SK-N-SH (cell line): ENCODE measurements at regions not wholly inside any gene's neighbourhood (a gene's known extent, or its start where the extent isn't known, plus 50 kb on each side); places are given as distances from the start of the nearest gene placed in this dataset.

Experiments used
- CTCF ChIA-PET: fragments of 300-600, 350-600 bp; formaldehyde crosslinking; extraction: SDS; loops from one replicate; lab custom pipeline; 2021; lab: Yijun Ruan, JAX
- POLR2A ChIA-PET: fragments of 350-600 bp; sonication (Branson Sonifier 250); formaldehyde crosslinking; extraction: SDS; loops from one replicate; lab custom pipeline; 2020; ENCODE audit warnings: antibody characterized with exemption, inconsistent platforms; lab: Yijun Ruan, JAX
- DNase-seq: peaks from one replicate; pipeline ENCODE4 v3.0.0; 2012
- H2AFZ ChIP-seq: fragments of 200-600 bp; sonication (generic); 2 replicates; pipeline ENCODE4 v1.8.1; 2016; ENCODE audit warnings: antibody characterized with exemption, mild to moderate bottlenecking, low read depth
- H3F3A ChIP-seq: fragments of 200-600 bp; sonication (generic); replicated peaks from 2 replicates; pipeline ENCODE3; 2016; ENCODE audit warnings: antibody characterized with exemption, mild to moderate bottlenecking; ENCODE audit not compliant: insufficient read depth
- H3K27ac ChIP-seq, 2 experiments: fragments of 200-500 bp in 1 of 2; fragments of 200-600 bp in 1 of 2; sonication (Bioruptor generic) in 1 of 2; sonication (generic), shearing (Covaris generic) in 1 of 2; 2 replicates each; pipeline versions ENCODE4 v1.5.1 to v1.6.1; 2014 to 2016; ENCODE audit warnings: low read depth in 2 of 2, inconsistent platforms in 1 of 2, low read length in 1 of 2, mild to moderate bottlenecking in 1 of 2, mixed read lengths in 1 of 2
- H3K27me3 ChIP-seq: fragments of 200-600 bp; sonication (generic), shearing (Covaris generic); 2 replicates; pipeline ENCODE4 v1.6.1; 2016; ENCODE audit warnings: mixed run types; ENCODE audit not compliant: insufficient read depth
- H3K36me3 ChIP-seq, 2 experiments: fragments of 200-500 bp in 1 of 2; fragments of 200-600 bp in 1 of 2; sonication (Bioruptor generic) in 1 of 2; sonication (generic) in 1 of 2; replicated peaks in 1 of 2; 2 replicates each; pipeline versions ENCODE3 to v1.5.1; 2014 to 2016; ENCODE audit warnings: low read length in 1 of 2, mild to moderate bottlenecking in 1 of 2; ENCODE audit not compliant: insufficient read depth in 2 of 2, control insufficient read depth in 1 of 2
- H3K4me1 ChIP-seq, 2 experiments: fragments of 200-500 bp in 1 of 2; fragments of 200-600 bp in 1 of 2; sonication (Bioruptor generic) in 1 of 2; sonication (generic), shearing (Covaris generic) in 1 of 2; 2 replicates each; pipeline versions ENCODE4 v1.5.1 to v1.6.1; 2014 to 2016; ENCODE audit warnings: low read depth in 1 of 2, low read length in 1 of 2, mixed run types in 1 of 2; ENCODE audit not compliant: insufficient read depth in 2 of 2, control insufficient read depth in 1 of 2
- H3K4me2 ChIP-seq: fragments of 200-600 bp; sonication (generic), shearing (Covaris generic); 2 replicates; pipeline ENCODE4 v1.6.1; 2017; ENCODE audit warnings: mixed run types
- H3K4me3 ChIP-seq, 2 experiments: fragments of 200-500 bp in 1 of 2; fragments of 200-600 bp in 1 of 2; sonication (Bioruptor generic) in 1 of 2; sonication (generic), shearing (Covaris generic) in 1 of 2; 2 replicates each; pipeline versions ENCODE4 v1.5.1 to v1.8.1; 2014 to 2016; ENCODE audit warnings: low read depth in 2 of 2, inconsistent platforms in 1 of 2, low read length in 1 of 2, mild to moderate bottlenecking in 1 of 2, mixed read lengths in 1 of 2, moderate library complexity in 1 of 2
- H3K79me2 ChIP-seq: fragments of 200-600 bp; sonication (generic); 2 replicates; pipeline ENCODE4 v1.8.1; 2017; ENCODE audit warnings: mild to moderate bottlenecking; ENCODE audit not compliant: insufficient read depth
- H3K9ac ChIP-seq: fragments of 200-600 bp; sonication (generic); 2 replicates; pipeline ENCODE4 v1.6.1; 2017; ENCODE audit warnings: mixed run types
- H3K9me2 ChIP-seq: fragments of 200-600 bp; sonication (generic); 2 replicates; pipeline ENCODE4 v1.6.1; 2017; ENCODE audit warnings: mixed run types
- H3K9me3 ChIP-seq: fragments of 200-600 bp; sonication (generic); 2 replicates; pipeline ENCODE4 v1.6.1; 2017; ENCODE audit warnings: mixed run types, mild to moderate bottlenecking, moderate library complexity
- H4K20me1 ChIP-seq: fragments of 200-600 bp; sonication (generic); 2 replicates; pipeline ENCODE4 v1.6.1; 2017; ENCODE audit warnings: mild to moderate bottlenecking, mixed run types; ENCODE audit not compliant: insufficient read depth
- CTCF ChIP-seq: fragments of 200-600 bp; sonication (generic); IDR thresholded peaks from 2 replicates; pipeline ENCODE4 v1.6.1; 2017; ENCODE audit warnings: antibody characterized with exemption, mild to moderate bottlenecking, moderate library complexity
- ELF1 ChIP-seq: IDR thresholded peaks from 2 replicates; pipeline ENCODE4 v1.4.0; 2012
- FOXJ3 ChIP-seq: sonication (generic); formaldehyde crosslinking; IDR thresholded peaks from 2 replicates; pipeline ENCODE4 v1.5.1; 2020; ENCODE audit warnings: mild to moderate bottlenecking, missing genetic modification reagents
- FOXM1 ChIP-seq: IDR thresholded peaks from 2 replicates; pipeline ENCODE4 v1.4.0; 2012; ENCODE audit warnings: low read depth, mild to moderate bottlenecking
- GABPA ChIP-seq: IDR thresholded peaks from 2 replicates; pipeline ENCODE4 v1.4.0; 2012; ENCODE audit warnings: low read depth, mild to moderate bottlenecking
- JUND ChIP-seq: IDR thresholded peaks from 2 replicates; pipeline ENCODE4 v1.4.0; 2012
- MXI1 ChIP-seq: IDR thresholded peaks from 2 replicates; pipeline ENCODE4 v1.6.1; 2012; ENCODE audit warnings: mild to moderate bottlenecking, low read depth, low read length, improper control_type of control experiment
- NFIC ChIP-seq: IDR thresholded peaks from 2 replicates; pipeline ENCODE4 v1.4.0; 2012; ENCODE audit warnings: borderline replicate concordance
- POLR2AphosphoS5 ChIP-seq: IDR thresholded peaks from 2 replicates; pipeline ENCODE4 v1.6.1; 2012; ENCODE audit warnings: low read depth, low read length
- REST ChIP-seq: IDR thresholded peaks from 2 replicates; pipeline ENCODE4 v1.6.1; 2012; ENCODE audit warnings: mild to moderate bottlenecking, low read depth, low read length, moderate library complexity
- TAF1 ChIP-seq: IDR thresholded peaks from 2 replicates; pipeline ENCODE4 v1.6.1; 2012; ENCODE audit warnings: low read depth, mild to moderate bottlenecking, low read length, moderate library complexity, borderline replicate concordance
- ZBTB33 ChIP-seq: IDR thresholded peaks from 2 replicates; pipeline ENCODE4 v1.4.0; 2012; ENCODE audit warnings: low read depth, borderline replicate concordance
- WGBS: methylation state at CpG from one replicate; pipeline ENCODE4 v1.1.6; 2017; ENCODE audit warnings: low lambda C conversion rate; 5-methylcytosine and 5-hydroxymethylcytosine counted together

GRCh38 chr20:56724241-56724757 is 95.2 kb downstream of the TFAP2C start (continued):
- TF ChIP-seq NFIC: no peak

- TF ChIP-seq FOXM1 (no peak), ELF1 (no peak), GABPA (no peak), TAF1 (no peak), JUND (no peak), ZBTB33 (no peak), CTCF (no peak), MXI1 (no peak), POLR2AphosphoS5 (no peak), REST (no peak), FOXJ3 (CRISPR knock-in tag) (no peak)
- TF ChIP-seq, all 33 proteins: peak for 0
- no peak for DNase-seq
- no peaks in the 10 kb centered on the region for H3K9me3 ChIP-seq
- H3K79me2 ChIP-seq: no peaks in the 10 kb centered on the region
- peaks cover 5% of the 10 kb centered on the region; the same call in 1 of the 2 replicates for H3K27me3 ChIP-seq
- H3K4me3 ChIP-seq: no peak overlapping the region
- no peaks in the 10 kb centered on the region for H3K4me1 ChIP-seq
- no peak overlapping the region for H3K9ac ChIP-seq
- no peaks in the 10 kb centered on the region for H3K9me2 ChIP-seq
- ChIA-PET CTCF (no interaction called here), POLR2A (no interaction called here)
- H3K4me2 ChIP-seq: no peak overlapping the region
- H3F3A ChIP-seq: no peaks in the 10 kb centered on the region
- no peak overlapping the region for H3K27ac ChIP-seq
- no peaks in the 10 kb centered on the region for H3K36me3 ChIP-seq
- H2AFZ ChIP-seq: no peak overlapping the region
- 8% methylated on average over 8 of the region's 8 CpGs for WGBS
- no peaks in the 10 kb centered on the region for H4K20me1 ChIP-seq
Measured at GRCh38 chr20:56730003-56730402, 100.9 kb downstream of the TFAP2C start.
